Fibroblast of lung (primary cell): ENCODE measurements at regions not wholly inside any gene's neighbourhood (a gene's known extent, or its start where the extent isn't known, plus 50 kb on each side); places are given as distances from the start of the nearest gene placed in this dataset.

Source experiments
- DNase-seq, 2 donors: peaks; one replicate each; pipeline versions ENCODE4 v3.0.0 to v3.0.0-alpha.2; 2010; ENCODE audit warnings: low read depth in 2 of 2
- H2AFZ ChIP-seq: 2 replicates; pipeline ENCODE4 v1.5.1; 2012; ENCODE audit warnings: low read length, control low read depth, inconsistent platforms
- H3K27ac ChIP-seq: 2 replicates; pipeline ENCODE4 v1.5.1; 2011; ENCODE audit warnings: low read length, control low read depth; ENCODE audit not compliant: insufficient read depth
- H3K27me3 ChIP-seq: 2 replicates; pipeline ENCODE4 v1.5.1; 2011; ENCODE audit warnings: mild to moderate bottlenecking, low read length; ENCODE audit not compliant: control insufficient read depth, insufficient read depth
- H3K36me3 ChIP-seq: 2 replicates; pipeline ENCODE4 v1.5.1; 2011; ENCODE audit warnings: low read length; ENCODE audit not compliant: control insufficient read depth, insufficient read depth
- H3K4me1 ChIP-seq: 2 replicates; pipeline ENCODE4 v1.5.1; 2011; ENCODE audit warnings: low read length; ENCODE audit not compliant: control insufficient read depth, insufficient read depth; ENCODE audit errors: extremely low read depth
- H3K4me2 ChIP-seq: 2 replicates; pipeline ENCODE4 v1.5.1; 2011; ENCODE audit warnings: low read length, control low read depth; ENCODE audit not compliant: insufficient read depth; ENCODE audit errors: extremely low read depth
- H3K4me3 ChIP-seq, 4 experiments: fragments of 200-600 bp in 1 of 4; sonication (generic) in 1 of 4; replicated peaks in 1 of 4; 2 replicates each; pipeline ENCODE4 v1.5.1; 2011 to 2016; ENCODE audit warnings: low read length in 4 of 4, low read depth in 3 of 4, mild to moderate bottlenecking in 3 of 4, control low read depth in 2 of 4, inconsistent platforms in 1 of 4, mixed read lengths in 1 of 4; ENCODE audit not compliant: insufficient read depth in 1 of 4; ENCODE audit errors: control extremely low read depth in 1 of 4
- H3K79me2 ChIP-seq: 2 replicates; pipeline ENCODE4 v1.5.1; 2012; ENCODE audit warnings: mild to moderate bottlenecking, low read length, inconsistent platforms; ENCODE audit not compliant: control insufficient read depth, insufficient read depth
- H3K9ac ChIP-seq: 2 replicates; pipeline ENCODE4 v1.5.1; 2011; ENCODE audit warnings: mild to moderate bottlenecking, low read length, control low read depth; ENCODE audit not compliant: insufficient read depth
- H3K9me3 ChIP-seq: 2 replicates; pipeline ENCODE4 v1.5.1; 2012; ENCODE audit warnings: low read depth, low read length; ENCODE audit not compliant: control insufficient read depth, insufficient read depth
- H4K20me1 ChIP-seq: 2 replicates; pipeline ENCODE4 v1.5.1; 2011; ENCODE audit warnings: low read length; ENCODE audit not compliant: control insufficient read depth, insufficient read depth; ENCODE audit errors: extremely low read depth
- EZH2 ChIP-seq: IDR thresholded peaks from 2 replicates; pipeline ENCODE4 v1.5.1; 2012; ENCODE audit warnings: low read length, control low read depth, mild to moderate bottlenecking; ENCODE audit errors: missing control alignments
- TF ChIP-seq, protein P1 (sequence below), 2 donors: IDR thresholded peaks in 1 of 2; conservative IDR thresholded peaks in 1 of 2; 1 replicate in 1 of 2; 2 replicates in 1 of 2; pipeline ENCODE4 v1.5.1; 2011 to 2012; ENCODE audit warnings: low read length in 2 of 2, control low read depth in 1 of 2, inconsistent platforms in 1 of 2, low read depth in 1 of 2, mild to moderate bottlenecking in 1 of 2

DNA sequence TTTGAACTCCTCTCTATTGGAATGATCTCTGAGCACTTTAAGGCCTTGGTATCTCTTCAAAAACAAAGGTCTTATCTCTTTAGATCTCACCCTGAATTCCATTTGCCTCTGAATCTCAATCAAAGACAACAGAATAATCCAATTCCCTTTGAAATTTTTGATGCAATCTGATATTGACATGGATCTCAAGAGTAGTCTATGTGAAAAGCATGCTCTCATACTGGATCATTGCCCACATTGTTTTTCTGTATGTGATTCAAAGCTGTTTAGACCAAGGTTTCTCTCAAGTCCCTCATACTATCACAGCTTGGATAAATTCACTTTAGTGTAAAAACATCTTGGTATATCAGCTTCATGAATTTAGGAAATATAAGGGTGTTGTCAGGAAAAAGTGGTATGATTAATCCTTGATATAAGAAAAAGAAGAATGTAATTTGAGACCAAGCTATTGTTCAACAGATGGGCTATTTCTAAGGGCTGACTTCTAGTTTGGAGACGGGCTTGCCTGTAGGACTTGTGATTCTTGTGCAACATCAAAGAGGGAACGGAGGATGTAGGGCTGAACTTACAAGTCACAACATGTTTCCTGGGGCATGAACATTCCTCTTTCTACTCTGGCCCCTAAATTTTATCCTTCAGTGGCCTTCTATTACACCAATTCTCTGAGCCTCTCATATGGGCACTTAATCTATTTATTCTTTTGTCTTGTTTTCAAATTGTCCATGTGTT lies 77.9 kb upstream of the CITED2 start:
- Histone ChIP-seq H3K4me3 (no peak overlapping the region), H3K9me3 (no peaks in the 10 kb centered on the region), H3K27ac (no peak overlapping the region), H4K20me1 (no peaks in the 10 kb centered on the region), H3K4me1 (no peaks in the 10 kb centered on the region), H2AFZ (no peak overlapping the region), H3K27me3 (no peaks in the 10 kb centered on the region), H3K4me2 (no peak overlapping the region), H3K36me3 (no peaks in the 10 kb centered on the region), H3K9ac (no peak overlapping the region), H3K79me2 (no peaks in the 10 kb centered on the region)
- TF ChIP-seq, protein P1, sequence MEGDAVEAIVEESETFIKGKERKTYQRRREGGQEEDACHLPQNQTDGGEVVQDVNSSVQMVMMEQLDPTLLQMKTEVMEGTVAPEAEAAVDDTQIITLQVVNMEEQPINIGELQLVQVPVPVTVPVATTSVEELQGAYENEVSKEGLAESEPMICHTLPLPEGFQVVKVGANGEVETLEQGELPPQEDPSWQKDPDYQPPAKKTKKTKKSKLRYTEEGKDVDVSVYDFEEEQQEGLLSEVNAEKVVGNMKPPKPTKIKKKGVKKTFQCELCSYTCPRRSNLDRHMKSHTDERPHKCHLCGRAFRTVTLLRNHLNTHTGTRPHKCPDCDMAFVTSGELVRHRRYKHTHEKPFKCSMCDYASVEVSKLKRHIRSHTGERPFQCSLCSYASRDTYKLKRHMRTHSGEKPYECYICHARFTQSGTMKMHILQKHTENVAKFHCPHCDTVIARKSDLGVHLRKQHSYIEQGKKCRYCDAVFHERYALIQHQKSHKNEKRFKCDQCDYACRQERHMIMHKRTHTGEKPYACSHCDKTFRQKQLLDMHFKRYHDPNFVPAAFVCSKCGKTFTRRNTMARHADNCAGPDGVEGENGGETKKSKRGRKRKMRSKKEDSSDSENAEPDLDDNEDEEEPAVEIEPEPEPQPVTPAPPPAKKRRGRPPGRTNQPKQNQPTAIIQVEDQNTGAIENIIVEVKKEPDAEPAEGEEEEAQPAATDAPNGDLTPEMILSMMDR (conservative IDR thresholded peaks at IDR 0.05 in 1 of 2, IDR thresholded peaks at IDR 0.05 in 1 of 2; ENCODE audit: low read depth in 1 of 2, low read length in 2 of 2): no peak
- no peak for TF ChIP-seq EZH2
- DNase-seq: peak; percentile 69 to 86

DNA sequence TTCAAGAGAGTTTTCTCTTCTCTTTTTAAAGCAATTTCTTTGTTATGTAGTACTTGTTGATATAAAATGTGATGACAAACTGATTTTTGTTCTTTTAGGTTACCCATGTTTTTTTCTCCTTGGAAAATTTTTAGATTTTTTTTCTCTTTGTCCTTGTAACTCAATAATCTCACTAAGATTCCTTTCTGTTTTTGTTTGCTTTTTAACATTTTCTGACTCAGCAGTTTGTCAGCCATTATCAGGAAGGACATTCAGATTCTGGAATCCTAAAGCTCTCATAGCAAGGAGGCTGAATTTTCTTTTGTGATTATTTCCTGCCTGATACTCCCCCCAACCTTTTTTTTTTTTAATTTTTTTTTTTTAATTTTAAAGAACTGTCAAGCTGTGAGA lies 75.2 kb upstream of the CITED2 start:
- no peak overlapping the region for H2AFZ ChIP-seq

GRCh38 chr6:139448998-139449610 lies 74.7 kb upstream of the CITED2 start:
- Histone ChIP-seq H4K20me1 (no peaks in the 10 kb centered on the region), H3K4me2 (no peak overlapping the region), H3K27me3 (no peaks in the 10 kb centered on the region), H3K4me1 (no peaks in the 10 kb centered on the region), H3K79me2 (no peaks in the 10 kb centered on the region), H2AFZ (no peak overlapping the region), H3K4me3 (no peak overlapping the region), H3K9me3 (no peaks in the 10 kb centered on the region), H3K27ac (no peak overlapping the region), H3K9ac (no peak overlapping the region), H3K36me3 (no peaks in the 10 kb centered on the region)
- TF ChIP-seq, protein P1 (conservative IDR thresholded peaks at IDR 0.05 in 1 of 2, IDR thresholded peaks at IDR 0.05 in 1 of 2; ENCODE audit: low read depth in 1 of 2, low read length in 2 of 2): no peak
- no peak for TF ChIP-seq EZH2
- no peak for DNase-seq

More for the DNA sequence above, 75.2 kb upstream of the CITED2 start:
- H3K79me2 ChIP-seq: no peaks in the 10 kb centered on the region
- H3K27me3 ChIP-seq: no peaks in the 10 kb centered on the region
- no peak overlapping the region for H3K4me3 ChIP-seq
- H3K9me3 ChIP-seq: no peaks in the 10 kb centered on the region
- no peaks in the 10 kb centered on the region for H3K36me3 ChIP-seq
- H3K27ac ChIP-seq: no peak overlapping the region
- DNase-seq: peak; percentile 36 to 45
- no peaks in the 10 kb centered on the region for H3K4me1 ChIP-seq
- H4K20me1 ChIP-seq: no peaks in the 10 kb centered on the region
- TF ChIP-seq, protein P1 (conservative IDR thresholded peaks at IDR 0.05 in 1 of 2, IDR thresholded peaks at IDR 0.05 in 1 of 2; ENCODE audit: low read depth in 1 of 2, low read length in 2 of 2): no peak
- TF ChIP-seq EZH2: no peak
- H3K4me2 ChIP-seq: no peak overlapping the region
- H3K9ac ChIP-seq: no peak overlapping the region
